ENCODE measurements at regions not wholly inside any gene's neighbourhood (a gene's known extent, or its start where the extent isn't known, plus 50 kb on each side); places are given as distances from the start of the nearest gene placed in this dataset.
"Not testable (repeated sequence)": the region's sequence is repeated elsewhere in the genome, so short reads cannot be mapped to it uniquely, and the experiment has no call there.

- H3K9me3 ChIP-seq (replicated peaks; ENCODE audit: control insufficient read depth, insufficient read depth, low read length), result peaks cover 3% of the 10 kb centered on the region; the same call in 2 of the 3 replicates
- no peaks in the 10 kb centered on the region for H3K79me2 ChIP-seq (ENCODE audit: control insufficient read depth, insufficient read depth, low read length)
- POLR2A ChIA-PET, result no interaction called here
- FAIRE-seq (no peak), DNase-seq (ENCODE audit: low read depth, low spot score) (no peak), ATAC-seq (no peak)
- no peak overlapping the region for H3K9ac ChIP-seq (ENCODE audit: control insufficient read depth, insufficient read depth, low read length)
- no peak overlapping the region for H3K27ac ChIP-seq (ENCODE audit: control insufficient read depth, insufficient read depth)
- H3K27me3 ChIP-seq (replicated peaks in 1 of 2; ENCODE audit: control insufficient read depth in 2 of 2, insufficient read depth in 2 of 2, low read length in 1 of 2), result no peaks in the 10 kb centered on the region
- TF ChIP-seq POLR2AphosphoS5 (IDR thresholded peaks at IDR 0.05; ENCODE audit: low read length) (no peak), NBN (IDR thresholded peaks at IDR 0.05) (no peak), YY1 (IDR thresholded peaks at IDR 0.05; ENCODE audit: low read depth, low read length) (no peak), RFX5 (IDR thresholded peaks at IDR 0.05; ENCODE audit: low read depth, low read length) (no peak), ESRRA (IDR thresholded peaks at IDR 0.05; ENCODE audit: low read length) (no peak), RBBP5 (conservative IDR thresholded peaks at IDR 0.05) (no peak), ZNF274 (IDR thresholded peaks at IDR 0.05; ENCODE audit: insufficient read depth, insufficient read length) (no peak), EP300 (IDR thresholded peaks at IDR 0.05; ENCODE audit: borderline replicate concordance in 1 of 2, control insufficient read depth in 1 of 2, low read depth in 2 of 2, low read length in 2 of 2) (no peak), HCFC1 (IDR thresholded peaks at IDR 0.05; ENCODE audit: low read length) (no peak), HDAC6 (IDR thresholded peaks at IDR 0.05; ENCODE audit: unreplicated experiment) (no peak), STAT3 (IDR thresholded peaks at IDR 0.05; ENCODE audit: low read depth, low read length) (no peak), CEBPB (IDR thresholded peaks at IDR 0.05; ENCODE audit: borderline replicate concordance in 1 of 2, low read depth in 2 of 2, low read length in 2 of 2) (no peak), SUZ12 (IDR thresholded peaks at IDR 0.05; ENCODE audit: unreplicated experiment) (no peak), POU2F2 (IDR thresholded peaks at IDR 0.05; ENCODE audit: borderline replicate concordance, low read depth, low read length) (no peak), NFXL1 (IDR thresholded peaks at IDR 0.05; ENCODE audit: borderline replicate concordance) (no peak), LARP7 (IDR thresholded peaks at IDR 0.05) (no peak), SIN3A (IDR thresholded peaks at IDR 0.05; ENCODE audit: low read depth, low read length) (no peak)
- no peaks in the 10 kb centered on the region for H3K36me3 ChIP-seq (ENCODE audit: control insufficient read depth in 2 of 2, insufficient read depth in 2 of 2, low read length in 1 of 2)
- no TSS peak for BruUV-seq (replicated peaks)
- SMC1A ChIA-PET (ENCODE audit: uncharacterized antibody, unreplicated experiment), result no interaction called here
- RAD21 ChIA-PET (ENCODE audit: unreplicated experiment), result no interaction called here
- CTCF ChIA-PET, result interaction anchor here (0.8 kb wide), 1 partner anchor 8 kb away, joined by 3 read pairs; no protein-coding TSS in a partner anchor
- H2AFZ ChIP-seq (ENCODE audit: control insufficient read depth, low read depth, low read length), result no peak overlapping the region
- intact Hi-C loops (cut with micrococcal nuclease; ENCODE audit: unreplicated experiment), result no loop called here
- in situ Hi-C loops (cut with MboI), result no loop called here
- no peaks in the 10 kb centered on the region for H4K20me1 ChIP-seq (ENCODE audit: control insufficient read depth, insufficient read depth)
- H3K4me3 ChIP-seq, result no peak overlapping the region
- H3K4me2 ChIP-seq (ENCODE audit: control insufficient read depth, insufficient read depth), result no peak overlapping the region
- H3K4me1 ChIP-seq (ENCODE audit: control insufficient read depth, insufficient read depth, low read length), result no peaks in the 10 kb centered on the region
- WGBS (ENCODE audit: insufficient coverage, insufficient replicate concordance, low lambda C conversion rate, missing lambda C conversion rate), result 72% methylated on average over 9 of the region's 9 CpGs
Measured at GRCh38 chr6:106857771-106858652, 116.5 kb downstream of the CD24 start.

GRCh38 chr6:106857310-106857709, 117.2 kb downstream of the CD24 start:
- BruUV-seq (replicated peaks); H4K20me1 ChIP-seq (ENCODE audit: control insufficient read depth, insufficient read depth); H2AFZ ChIP-seq (ENCODE audit: control insufficient read depth, low read depth, low read length); H3K27me3 ChIP-seq (replicated peaks in 1 of 2; ENCODE audit: control insufficient read depth in 2 of 2, insufficient read depth in 2 of 2, low read length in 1 of 2); H3K27ac ChIP-seq (ENCODE audit: control insufficient read depth, insufficient read depth); in situ Hi-C loops (cut with MboI); H3K4me1 ChIP-seq (ENCODE audit: control insufficient read depth, insufficient read depth, low read length); H3K79me2 ChIP-seq (ENCODE audit: control insufficient read depth, insufficient read depth, low read length); H3K4me2 ChIP-seq (ENCODE audit: control insufficient read depth, insufficient read depth); H3K9me3 ChIP-seq (replicated peaks; ENCODE audit: control insufficient read depth, insufficient read depth, low read length); RAD21 ChIA-PET (ENCODE audit: unreplicated experiment); intact Hi-C loops (cut with micrococcal nuclease; ENCODE audit: unreplicated experiment); H3K36me3 ChIP-seq (ENCODE audit: control insufficient read depth in 2 of 2, insufficient read depth in 2 of 2, low read length in 1 of 2); DNase-seq (ENCODE audit: low read depth, low spot score); FAIRE-seq; H3K9ac ChIP-seq (ENCODE audit: control insufficient read depth, insufficient read depth, low read length); H3K4me3 ChIP-seq; ATAC-seq: not testable (repeated sequence)
- CTCF ChIA-PET, result interaction anchor here (0.7 kb wide), 1 partner anchor 437 kb away, joined by 5 read pairs; no protein-coding TSS in a partner anchor
- WGBS (ENCODE audit: insufficient coverage, insufficient replicate concordance, low lambda C conversion rate, missing lambda C conversion rate), result 100% methylated on average over 2 of the region's 2 CpGs
- SMC1A ChIA-PET (ENCODE audit: uncharacterized antibody, unreplicated experiment), result interaction anchor here (1.1 kb wide), 1 partner anchor 136 kb away, joined by 3 read pairs; no protein-coding TSS in a partner anchor
- POLR2A ChIA-PET, result interaction anchor here (0.6 kb wide), 1 partner anchor 13 kb away, joined by 3 read pairs; no protein-coding TSS in a partner anchor
